ENCODE measurements at regions not wholly inside any gene's neighbourhood (a gene's known extent, or its start where the extent isn't known, plus 50 kb on each side); places are given as distances from the start of the nearest gene placed in this dataset.

GRCh38 chr6:85110943-85111342 is 338.9 kb upstream of the NT5E start:
- TF ChIP-seq CTCF (conservative IDR thresholded peaks at IDR 0.05) (no peak), ZFX (IDR thresholded peaks at IDR 0.05) (no peak)

All from C4-2B (cell line).